KMS-11 (cell line): ENCODE measurements at regions not wholly inside any gene's neighbourhood (a gene's known extent, or its start where the extent isn't known, plus 50 kb on each side); places are given as distances from the start of the nearest gene placed in this dataset.
"Not testable (repeated sequence)": the region's sequence is repeated elsewhere in the genome, so short reads cannot be mapped to it uniquely, and the experiment has no call there.

ENCODE experiments used
- H2AFZ ChIP-seq: fragments of 200-600 bp; sonication (generic); 2 replicates; pipeline ENCODE4 v1.6.1; 2016; ENCODE audit warnings: antibody characterized with exemption, mixed run types, low read depth
- H3K27ac ChIP-seq: fragments of 200-600 bp; sonication (generic); 2 replicates; pipeline ENCODE4 v1.6.1; 2016; ENCODE audit warnings: mild to moderate bottlenecking, mixed run types
- H3K27me3 ChIP-seq: fragments of 200-600 bp; sonication (generic); 2 replicates; pipeline ENCODE4 v1.6.1; 2017; ENCODE audit warnings: mild to moderate bottlenecking, low read depth, mixed run types, moderate library complexity; ENCODE audit not compliant: insufficient read depth
- H3K36me3 ChIP-seq: fragments of 200-600 bp; sonication (generic); 2 replicates; pipeline ENCODE4 v1.6.1; 2017; ENCODE audit warnings: mild to moderate bottlenecking, mixed run types; ENCODE audit not compliant: insufficient read depth
- H3K4me1 ChIP-seq: fragments of 200-600 bp; sonication (generic); 2 replicates; pipeline ENCODE4 v1.6.1; 2016; ENCODE audit warnings: mild to moderate bottlenecking, low read depth, mixed run types; ENCODE audit not compliant: poor library complexity, severe bottlenecking
- H3K4me2 ChIP-seq: fragments of 200-600 bp; sonication (generic); 2 replicates; pipeline ENCODE4 v1.7.0; 2016; ENCODE audit warnings: mild to moderate bottlenecking, mixed run types
- H3K4me3 ChIP-seq: fragments of 200-600 bp; sonication (generic); IDR thresholded peaks from 2 replicates; pipeline ENCODE4 v1.6.1; 2017; ENCODE audit warnings: low read depth, low read length, mixed read lengths; ENCODE audit not compliant: insufficient read depth
- H3K79me2 ChIP-seq: fragments of 200-600 bp; sonication (generic); 2 replicates; pipeline ENCODE4 v1.6.1; 2016; ENCODE audit warnings: low read depth, mixed run types; ENCODE audit not compliant: insufficient read depth
- H3K9ac ChIP-seq: fragments of 200-600 bp; sonication (generic); 2 replicates; pipeline ENCODE4 v1.6.1; 2016; ENCODE audit warnings: mild to moderate bottlenecking, mixed run types
- H4K20me1 ChIP-seq: fragments of 200-600 bp; sonication (generic); 2 replicates; pipeline ENCODE4 v1.6.1; 2016; ENCODE audit warnings: mild to moderate bottlenecking, mixed run types; ENCODE audit not compliant: insufficient read depth
- CTCF ChIP-seq: fragments of 200-600 bp; sonication (generic); conservative IDR thresholded peaks from 2 replicates; pipeline ENCODE4 v1.6.1; 2017; ENCODE audit warnings: low read depth, mild to moderate bottlenecking, antibody characterized with exemption, low read length, moderate library complexity, mixed read lengths

DNA sequence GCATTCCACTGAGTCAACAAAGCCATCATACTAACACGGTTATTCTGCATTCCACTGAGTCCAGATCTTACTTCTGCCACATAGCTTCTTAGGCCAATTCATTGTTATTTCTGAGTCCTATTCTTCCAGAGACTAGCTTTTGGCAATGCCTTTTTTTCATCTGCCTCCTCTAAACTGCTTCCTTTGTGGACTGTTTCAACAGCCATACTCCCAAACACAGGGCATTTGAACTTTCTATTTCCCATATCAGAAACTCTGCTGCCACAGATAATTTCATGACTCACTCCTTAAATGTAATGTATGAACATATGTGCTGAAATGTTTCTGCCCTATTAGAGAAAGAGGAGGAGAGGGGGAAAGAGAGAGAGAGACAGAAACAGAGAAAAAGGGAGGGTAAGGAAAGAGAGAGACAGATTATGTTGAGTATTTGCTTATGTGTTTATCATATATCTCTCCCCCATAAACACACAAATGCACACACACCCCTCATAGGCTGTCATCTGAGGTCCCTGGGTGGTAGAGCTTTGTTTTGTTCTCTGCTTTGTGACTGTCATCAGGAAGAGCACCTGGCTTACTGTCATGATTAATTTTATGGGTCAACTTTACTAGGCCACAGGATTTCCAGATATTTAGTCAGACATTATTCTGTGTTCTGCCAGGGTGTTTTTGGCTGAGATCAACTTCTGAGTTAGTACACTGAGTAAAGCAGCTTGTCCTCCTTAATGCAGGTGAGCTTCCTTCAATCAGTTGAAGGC is 308.0 kb upstream of the KCND2 start:
- H3K27me3 ChIP-seq, result no peaks in the 10 kb centered on the region
- H3K79me2 ChIP-seq, result no peaks in the 10 kb centered on the region
- H2AFZ ChIP-seq, result peak overlapping the region; percentile 55
- H3K4me1 ChIP-seq, result peaks cover 76% of the 10 kb centered on the region
- peak overlapping the region; percentile 10; the same call in 1 of the 2 replicates for H3K9ac ChIP-seq
- H4K20me1 ChIP-seq, result no peaks in the 10 kb centered on the region
- no peak overlapping the region for H3K4me3 ChIP-seq
- H3K36me3 ChIP-seq, result no peaks in the 10 kb centered on the region
- peak overlapping the region; percentile 73 for H3K4me2 ChIP-seq
- H3K27ac ChIP-seq, result peak overlapping the region; percentile 75
- TF ChIP-seq CTCF, result no peak

GRCh38 chr7:119967221-119967620 is 305.8 kb upstream of the KCND2 start:
- H3K4me2 ChIP-seq, result no peak overlapping the region
- no peak overlapping the region for H3K4me3 ChIP-seq
- peaks cover 99% of the 10 kb centered on the region for H3K4me1 ChIP-seq
- H3K27ac ChIP-seq, result no peak overlapping the region
- no peaks in the 10 kb centered on the region for H3K79me2 ChIP-seq
- no peaks in the 10 kb centered on the region for H3K27me3 ChIP-seq
- TF ChIP-seq CTCF, result no peak
- no peak overlapping the region for H3K9ac ChIP-seq
- H4K20me1 ChIP-seq, result no peaks in the 10 kb centered on the region
- H2AFZ ChIP-seq, result no peak overlapping the region
- no peaks in the 10 kb centered on the region for H3K36me3 ChIP-seq

DNA sequence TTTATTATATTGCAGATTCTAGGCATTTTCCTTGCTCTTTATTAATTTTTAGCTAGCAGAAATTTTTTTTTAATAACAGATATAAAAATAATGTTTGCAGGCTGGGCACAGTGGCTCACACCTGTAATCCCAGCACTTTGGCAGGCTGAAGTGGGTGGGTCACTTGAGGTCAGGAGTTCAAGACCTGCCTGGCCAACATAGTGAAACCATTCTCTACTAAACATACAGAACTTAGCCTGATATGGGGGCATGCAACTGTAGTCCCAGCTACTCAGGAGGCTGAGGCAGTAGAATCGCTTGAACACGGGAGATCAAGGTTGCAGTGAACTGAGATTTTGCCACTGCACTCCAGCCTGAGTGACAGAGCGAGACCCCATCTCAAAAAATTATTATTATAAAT is 304.6 kb upstream of the KCND2 start:
- H3K36me3 ChIP-seq, H3K9ac ChIP-seq, H4K20me1 ChIP-seq, H2AFZ ChIP-seq, H3K4me3 ChIP-seq, H3K27me3 ChIP-seq, H3K79me2 ChIP-seq, H3K27ac ChIP-seq: not testable (repeated sequence)
- Histone ChIP-seq H3K4me1 (peaks cover 100% of the 10 kb centered on the region), H3K4me2 (peak overlapping the region; percentile 81)

DNA sequence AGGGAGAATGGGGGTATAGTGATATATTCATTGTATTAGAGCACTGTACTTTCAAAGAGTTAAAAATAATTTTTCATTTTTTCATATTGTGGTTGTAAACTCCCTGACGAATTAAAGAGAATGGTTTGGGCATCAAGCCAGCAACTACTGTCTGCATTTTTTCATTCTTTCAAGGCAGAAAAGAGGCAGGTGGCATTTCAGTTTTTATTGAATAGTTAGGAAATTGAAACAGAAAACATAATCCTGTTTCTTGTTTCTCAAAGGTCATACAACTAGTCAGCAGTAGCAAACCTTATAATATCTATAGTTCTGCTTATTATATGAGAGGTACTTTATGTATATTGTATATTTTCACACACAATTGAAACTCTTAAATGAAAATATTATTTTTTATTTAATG is 303.9 kb upstream of the KCND2 start:
- peaks cover 100% of the 10 kb centered on the region for H3K4me1 ChIP-seq
- peak overlapping the region; percentile 38 for H3K27ac ChIP-seq
- TF ChIP-seq CTCF, result no peak
- H3K36me3 ChIP-seq, result no peaks in the 10 kb centered on the region
- H2AFZ ChIP-seq, result no peak overlapping the region
- H4K20me1 ChIP-seq, result no peaks in the 10 kb centered on the region
- no peaks in the 10 kb centered on the region for H3K79me2 ChIP-seq
- no peak overlapping the region for H3K4me3 ChIP-seq
- H3K27me3 ChIP-seq, result no peaks in the 10 kb centered on the region
- H3K4me2 ChIP-seq, result peak overlapping the region; percentile 81
- no peak overlapping the region for H3K9ac ChIP-seq

- no peak overlapping the region for H3K4me3 ChIP-seq
- H3K9ac ChIP-seq, result no peak overlapping the region
- peak overlapping the region; percentile 38 for H3K27ac ChIP-seq
- H3K79me2 ChIP-seq, result no peaks in the 10 kb centered on the region
- no peaks in the 10 kb centered on the region for H3K27me3 ChIP-seq
- no peak overlapping the region for H2AFZ ChIP-seq
- H3K36me3 ChIP-seq, result no peaks in the 10 kb centered on the region
- no peak for TF ChIP-seq CTCF
- peak overlapping the region; percentile 81 for H3K4me2 ChIP-seq
- H3K4me1 ChIP-seq, result peaks cover 100% of the 10 kb centered on the region
- no peaks in the 10 kb centered on the region for H4K20me1 ChIP-seq
Measured at GRCh38 chr7:119969763-119970162, 303.2 kb upstream of the KCND2 start.
